HepG2 (cell line): ENCODE measurements at regions not wholly inside any gene's neighbourhood (a gene's known extent, or its start where the extent isn't known, plus 50 kb on each side); places are given as distances from the start of the nearest gene placed in this dataset.

Experiments used
- CENPT ChIP-seq: sonication (generic); formaldehyde crosslinking; IDR thresholded peaks from 2 replicates; pipeline ENCODE4 v1.8.0; 2022; ENCODE audit warnings: low read depth, mild to moderate bottlenecking, moderate library complexity, missing genetic modification reagents
- KDM5A ChIP-seq: fragments of 200-600 bp; sonication (generic); IDR thresholded peaks from 2 replicates; pipeline ENCODE4 v1.7.0; 2018; ENCODE audit warnings: antibody characterized with exemption, mild to moderate bottlenecking, low read length, borderline replicate concordance
- MBD4 ChIP-seq: IDR thresholded peaks from 2 replicates; pipeline ENCODE4 v1.6.1; 2012; ENCODE audit warnings: low read length, inconsistent platforms, borderline replicate concordance
- ZBTB40 ChIP-seq, 2 experiments: fragments of 450-650 bp in 1 of 2; sonication (generic) in 1 of 2; formaldehyde crosslinking in 1 of 2; IDR thresholded peaks; 2 replicates each; pipeline versions ENCODE4 v1.6.1 to v1.8.0; 2016 to 2022; ENCODE audit warnings: antibody characterized with exemption in 1 of 2, mild to moderate bottlenecking in 1 of 2, missing genetic modification reagents in 1 of 2
- ZNF788 ChIP-seq: sonication (generic); formaldehyde crosslinking; IDR thresholded peaks from 2 replicates; pipeline ENCODE4 v1.5.0; 2020; ENCODE audit warnings: mild to moderate bottlenecking, missing genetic modification reagents, borderline replicate concordance
- TF ChIP-seq, protein P1 (sequence below): sonication (generic); formaldehyde crosslinking; IDR thresholded peaks from 2 replicates; pipeline ENCODE4 v1.5.0; 2020; ENCODE audit warnings: mild to moderate bottlenecking, missing genetic modification reagents, borderline replicate concordance

DNA sequence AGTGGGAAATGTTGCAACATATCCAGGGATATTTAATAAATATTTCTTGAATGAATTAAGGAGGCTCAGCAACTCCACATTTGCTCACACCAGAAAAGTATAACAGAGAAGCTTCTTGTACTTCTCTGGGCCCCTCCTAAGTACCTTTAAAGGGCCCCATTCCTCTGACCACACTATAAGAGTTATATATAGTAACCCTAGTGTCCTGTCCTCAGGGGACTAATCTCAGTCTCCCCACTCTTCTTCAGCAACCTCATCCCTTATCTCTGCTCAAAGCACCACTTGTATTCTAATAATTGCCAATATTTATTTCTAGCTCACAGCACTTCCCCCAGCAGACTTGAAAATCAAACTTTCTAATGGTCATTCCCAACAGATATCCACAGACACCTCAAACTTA lies 237.1 kb downstream of the GXYLT1 start (continued):
- TF ChIP-seq CENPT (no peak), ZBTB40 (IDR thresholded peaks at IDR 0.05) (no peak), ZBTB40 (CRISPR knock-in tag; IDR thresholded peaks at IDR 0.05) (no peak), MBD4 (no peak), ZNF788 (no peak), KDM5A (no peak)
- TF ChIP-seq, protein P1, sequence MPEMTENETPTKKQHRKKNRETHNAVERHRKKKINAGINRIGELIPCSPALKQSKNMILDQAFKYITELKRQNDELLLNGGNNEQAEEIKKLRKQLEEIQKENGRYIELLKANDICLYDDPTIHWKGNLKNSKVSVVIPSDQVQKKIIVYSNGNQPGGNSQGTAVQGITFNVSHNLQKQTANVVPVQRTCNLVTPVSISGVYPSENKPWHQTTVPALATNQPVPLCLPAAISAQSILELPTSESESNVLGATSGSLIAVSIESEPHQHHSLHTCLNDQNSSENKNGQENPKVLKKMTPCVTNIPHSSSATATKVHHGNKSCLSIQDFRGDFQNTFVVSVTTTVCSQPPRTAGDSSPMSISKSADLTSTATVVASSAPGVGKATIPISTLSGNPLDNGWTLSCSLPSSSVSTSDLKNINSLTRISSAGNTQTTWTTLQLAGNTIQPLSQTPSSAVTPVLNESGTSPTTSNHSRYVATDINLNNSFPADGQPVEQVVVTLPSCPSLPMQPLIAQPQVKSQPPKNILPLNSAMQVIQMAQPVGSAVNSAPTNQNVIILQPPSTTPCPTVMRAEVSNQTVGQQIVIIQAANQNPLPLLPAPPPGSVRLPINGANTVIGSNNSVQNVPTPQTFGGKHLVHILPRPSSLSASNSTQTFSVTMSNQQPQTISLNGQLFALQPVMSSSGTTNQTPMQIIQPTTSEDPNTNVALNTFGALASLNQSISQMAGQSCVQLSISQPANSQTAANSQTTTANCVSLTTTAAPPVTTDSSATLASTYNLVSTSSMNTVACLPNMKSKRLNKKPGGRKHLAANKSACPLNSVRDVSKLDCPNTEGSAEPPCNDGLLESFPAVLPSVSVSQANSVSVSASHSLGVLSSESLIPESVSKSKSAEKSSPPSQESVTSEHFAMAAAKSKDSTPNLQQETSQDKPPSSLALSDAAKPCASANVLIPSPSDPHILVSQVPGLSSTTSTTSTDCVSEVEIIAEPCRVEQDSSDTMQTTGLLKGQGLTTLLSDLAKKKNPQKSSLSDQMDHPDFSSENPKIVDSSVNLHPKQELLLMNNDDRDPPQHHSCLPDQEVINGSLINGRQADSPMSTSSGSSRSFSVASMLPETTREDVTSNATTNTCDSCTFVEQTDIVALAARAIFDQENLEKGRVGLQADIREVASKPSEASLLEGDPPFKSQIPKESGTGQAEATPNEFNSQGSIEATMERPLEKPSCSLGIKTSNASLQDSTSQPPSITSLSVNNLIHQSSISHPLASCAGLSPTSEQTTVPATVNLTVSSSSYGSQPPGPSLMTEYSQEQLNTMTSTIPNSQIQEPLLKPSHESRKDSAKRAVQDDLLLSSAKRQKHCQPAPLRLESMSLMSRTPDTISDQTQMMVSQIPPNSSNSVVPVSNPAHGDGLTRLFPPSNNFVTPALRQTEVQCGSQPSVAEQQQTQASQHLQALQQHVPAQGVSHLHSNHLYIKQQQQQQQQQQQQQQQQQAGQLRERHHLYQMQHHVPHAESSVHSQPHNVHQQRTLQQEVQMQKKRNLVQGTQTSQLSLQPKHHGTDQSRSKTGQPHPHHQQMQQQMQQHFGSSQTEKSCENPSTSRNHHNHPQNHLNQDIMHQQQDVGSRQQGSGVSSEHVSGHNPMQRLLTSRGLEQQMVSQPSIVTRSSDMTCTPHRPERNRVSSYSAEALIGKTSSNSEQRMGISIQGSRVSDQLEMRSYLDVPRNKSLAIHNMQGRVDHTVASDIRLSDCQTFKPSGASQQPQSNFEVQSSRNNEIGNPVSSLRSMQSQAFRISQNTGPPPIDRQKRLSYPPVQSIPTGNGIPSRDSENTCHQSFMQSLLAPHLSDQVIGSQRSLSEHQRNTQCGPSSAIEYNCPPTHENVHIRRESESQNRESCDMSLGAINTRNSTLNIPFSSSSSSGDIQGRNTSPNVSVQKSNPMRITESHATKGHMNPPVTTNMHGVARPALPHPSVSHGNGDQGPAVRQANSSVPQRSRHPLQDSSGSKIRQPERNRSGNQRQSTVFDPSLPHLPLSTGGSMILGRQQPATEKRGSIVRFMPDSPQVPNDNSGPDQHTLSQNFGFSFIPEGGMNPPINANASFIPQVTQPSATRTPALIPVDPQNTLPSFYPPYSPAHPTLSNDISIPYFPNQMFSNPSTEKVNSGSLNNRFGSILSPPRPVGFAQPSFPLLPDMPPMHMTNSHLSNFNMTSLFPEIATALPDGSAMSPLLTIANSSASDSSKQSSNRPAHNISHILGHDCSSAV: no peak
